Erythroblast (primary cell): ENCODE measurements at regions not wholly inside any gene's neighbourhood (a gene's known extent, or its start where the extent isn't known, plus 50 kb on each side); places are given as distances from the start of the nearest gene placed in this dataset.

Source experiments
- GATA1 ChIP-seq: IDR thresholded peaks from 2 replicates; pipeline ENCODE4 v1.6.1; 2011; ENCODE audit warnings: low read depth, mild to moderate bottlenecking, control low read depth, low read length, moderate library complexity
- POLR2A ChIP-seq: IDR thresholded peaks from 2 replicates; pipeline ENCODE4 v1.6.1; 2011; ENCODE audit warnings: mild to moderate bottlenecking, low read length

DNA sequence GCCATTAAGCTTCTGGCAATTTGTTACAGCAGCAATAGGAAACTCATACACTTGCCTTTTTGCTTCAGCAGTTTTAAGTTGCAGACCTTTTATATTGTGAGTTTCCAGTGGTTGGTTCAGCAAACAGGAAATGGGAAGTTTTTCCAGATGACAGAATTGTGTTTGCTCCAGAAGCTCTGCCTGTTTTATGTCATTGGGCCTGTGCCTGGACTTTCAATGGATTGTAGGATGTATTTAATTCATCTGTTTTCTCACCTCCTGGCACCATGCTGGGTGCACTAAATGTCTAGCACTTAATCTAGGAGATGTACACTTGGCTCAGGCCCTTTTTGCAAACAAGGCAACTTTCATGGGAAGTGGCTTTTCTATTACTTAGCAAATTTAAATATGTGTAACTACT lies 100.4 kb upstream of the CLINT1 start:
- TF ChIP-seq POLR2A (no peak), GATA1 (no peak)
